AG04449 (cell line): ENCODE measurements at regions not wholly inside any gene's neighbourhood (a gene's known extent, or its start where the extent isn't known, plus 50 kb on each side); places are given as distances from the start of the nearest gene placed in this dataset.

Experiments
- CTCF ChIA-PET: fragments of 350-600 bp; formaldehyde crosslinking; extraction: SDS; loops from one replicate; lab custom pipeline; 2021; ENCODE audit warnings: antibody characterized with exemption; lab: Yijun Ruan, JAX
- POLR2A ChIA-PET: fragments of 400-600, 350-600 bp; formaldehyde crosslinking; extraction: SDS; loops from one replicate; lab custom pipeline; 2020; ENCODE audit warnings: antibody characterized with exemption, inconsistent platforms; lab: Yijun Ruan, JAX
- DNase-seq: peaks from one replicate; pipeline ENCODE4 v3.0.0-alpha.2; 2010; ENCODE audit warnings: low read depth, low spot score
- H3K4me3 ChIP-seq: 2 replicates; pipeline ENCODE4 v1.5.1; 2011; ENCODE audit warnings: low read depth, mild to moderate bottlenecking, control low read depth, low read length
- TF ChIP-seq, protein P1 (sequence below): IDR thresholded peaks from one replicate; pipeline ENCODE4 v1.5.1; 2011; ENCODE audit warnings: mild to moderate bottlenecking, moderate library complexity, low read length, control low read depth, inconsistent platforms; ENCODE audit not compliant: insufficient read depth; ENCODE audit errors: missing control alignments

DNA sequence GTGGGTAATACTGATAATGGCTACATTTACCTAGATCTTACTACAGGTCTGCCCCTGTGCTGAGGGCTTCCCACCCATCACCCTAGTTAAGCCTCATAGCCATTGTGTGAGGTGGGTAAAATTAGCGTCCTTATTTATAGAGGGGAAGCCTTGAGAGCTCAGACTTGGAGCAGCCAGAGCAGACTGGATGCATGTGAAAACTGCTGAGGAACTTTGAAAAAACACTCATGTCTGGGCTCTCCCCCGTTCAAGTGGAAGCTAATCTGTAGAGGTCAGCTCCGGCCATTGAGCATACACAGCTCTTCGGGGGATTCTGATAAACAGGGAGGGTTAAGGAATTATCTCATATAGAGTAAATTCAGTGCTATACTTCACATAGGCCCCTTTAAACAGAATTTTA, 389.7 kb downstream of the RPS6KC1 start:
- TF ChIP-seq, protein P1, sequence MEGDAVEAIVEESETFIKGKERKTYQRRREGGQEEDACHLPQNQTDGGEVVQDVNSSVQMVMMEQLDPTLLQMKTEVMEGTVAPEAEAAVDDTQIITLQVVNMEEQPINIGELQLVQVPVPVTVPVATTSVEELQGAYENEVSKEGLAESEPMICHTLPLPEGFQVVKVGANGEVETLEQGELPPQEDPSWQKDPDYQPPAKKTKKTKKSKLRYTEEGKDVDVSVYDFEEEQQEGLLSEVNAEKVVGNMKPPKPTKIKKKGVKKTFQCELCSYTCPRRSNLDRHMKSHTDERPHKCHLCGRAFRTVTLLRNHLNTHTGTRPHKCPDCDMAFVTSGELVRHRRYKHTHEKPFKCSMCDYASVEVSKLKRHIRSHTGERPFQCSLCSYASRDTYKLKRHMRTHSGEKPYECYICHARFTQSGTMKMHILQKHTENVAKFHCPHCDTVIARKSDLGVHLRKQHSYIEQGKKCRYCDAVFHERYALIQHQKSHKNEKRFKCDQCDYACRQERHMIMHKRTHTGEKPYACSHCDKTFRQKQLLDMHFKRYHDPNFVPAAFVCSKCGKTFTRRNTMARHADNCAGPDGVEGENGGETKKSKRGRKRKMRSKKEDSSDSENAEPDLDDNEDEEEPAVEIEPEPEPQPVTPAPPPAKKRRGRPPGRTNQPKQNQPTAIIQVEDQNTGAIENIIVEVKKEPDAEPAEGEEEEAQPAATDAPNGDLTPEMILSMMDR = no peak
- ChIA-PET POLR2A (no interaction called here), CTCF (no interaction called here)
- DNase-seq = no peak
- H3K4me3 ChIP-seq = no peak overlapping the region

- ChIA-PET POLR2A (no interaction called here), CTCF (no interaction called here)
- DNase-seq = no peak
Measured at GRCh38 chr1:213443415-213443814, 392.4 kb downstream of the RPS6KC1 start.

GRCh38 chr1:213444224-213444623, 393.2 kb downstream of the RPS6KC1 start:
- POLR2A ChIA-PET = no interaction called here
- DNase-seq = no peak
- TF ChIP-seq, protein P1 = no peak
- CTCF ChIA-PET = no interaction called here
- H3K4me3 ChIP-seq = no peak overlapping the region

More at GRCh38 chr1:213443415-213443814, 392.4 kb downstream of the RPS6KC1 start:
- H3K4me3 ChIP-seq = no peak overlapping the region
- TF ChIP-seq, protein P1 = no peak

- ChIA-PET POLR2A (no interaction called here), CTCF (no interaction called here)
Measured at GRCh38 chr1:213446496-213446895, 395.5 kb downstream of the RPS6KC1 start.

DNA sequence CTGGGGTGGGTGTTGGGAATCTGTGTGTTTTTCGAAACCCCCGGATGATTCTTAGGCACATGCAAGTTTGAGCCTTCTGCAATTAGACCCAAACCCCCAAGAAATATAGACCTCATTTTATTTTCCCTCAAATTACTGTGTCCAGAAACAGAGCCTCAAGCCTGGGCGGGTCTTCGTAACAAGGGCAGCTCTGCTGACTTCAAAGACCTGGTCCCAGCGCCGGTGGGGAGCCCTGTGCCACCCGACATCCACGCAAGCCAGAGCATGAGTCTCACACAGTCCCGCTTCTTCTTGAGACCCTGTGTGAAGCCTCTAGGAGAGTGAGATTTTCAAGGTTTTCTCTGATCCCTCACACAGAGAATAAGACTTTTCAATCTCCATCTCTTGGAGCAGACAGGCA, 397.3 kb downstream of the RPS6KC1 start:
- ChIA-PET POLR2A (no interaction called here), CTCF (no interaction called here)
- TF ChIP-seq, protein P1 = no peak

More at GRCh38 chr1:213446496-213446895, 395.5 kb downstream of the RPS6KC1 start:
- no peak for DNase-seq
- TF ChIP-seq, protein P1 = no peak
- H3K4me3 ChIP-seq = no peak overlapping the region

DNA sequence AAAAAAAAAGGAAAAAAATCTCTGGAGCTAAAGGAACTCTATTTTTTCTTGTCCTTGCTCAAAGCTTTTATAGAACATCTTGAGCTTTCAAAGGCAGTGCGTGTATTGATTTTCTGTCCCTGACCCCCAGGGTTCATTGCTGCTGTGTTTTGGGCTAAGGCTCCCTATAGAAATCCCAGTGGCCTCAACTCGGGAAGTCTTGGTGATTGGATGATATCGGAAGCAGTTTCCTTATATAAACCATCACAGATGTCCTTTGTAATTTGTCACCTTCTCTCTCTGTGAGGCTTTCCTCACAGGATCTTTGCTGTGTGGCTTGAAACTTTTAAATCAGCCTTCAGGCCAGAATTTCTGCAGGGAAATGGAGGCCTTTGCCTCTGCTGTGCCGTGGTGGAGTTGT, 397.7 kb downstream of the RPS6KC1 start:
- ChIA-PET POLR2A (no interaction called here), CTCF (no interaction called here)
- DNase-seq = no peak
- TF ChIP-seq, protein P1 = no peak
- H3K4me3 ChIP-seq = no peak overlapping the region

More for the DNA sequence above, 397.3 kb downstream of the RPS6KC1 start:
- no peak overlapping the region for H3K4me3 ChIP-seq
- DNase-seq = no peak
